ENCODE measurements at regions not wholly inside any gene's neighbourhood (a gene's known extent, or its start where the extent isn't known, plus 50 kb on each side); places are given as distances from the start of the nearest gene placed in this dataset.

GRCh38 chr7:81162771-81163525 is 244.1 kb upstream of the SEMA3C start:
- no peak overlapping the region for H3K4me3 ChIP-seq (ENCODE audit: low read length)
- DNase-seq (ENCODE audit: low read depth), result no peak
- TF ChIP-seq CTCF (conservative IDR thresholded peaks at IDR 0.05; ENCODE audit: low read length), result no peak

DNA sequence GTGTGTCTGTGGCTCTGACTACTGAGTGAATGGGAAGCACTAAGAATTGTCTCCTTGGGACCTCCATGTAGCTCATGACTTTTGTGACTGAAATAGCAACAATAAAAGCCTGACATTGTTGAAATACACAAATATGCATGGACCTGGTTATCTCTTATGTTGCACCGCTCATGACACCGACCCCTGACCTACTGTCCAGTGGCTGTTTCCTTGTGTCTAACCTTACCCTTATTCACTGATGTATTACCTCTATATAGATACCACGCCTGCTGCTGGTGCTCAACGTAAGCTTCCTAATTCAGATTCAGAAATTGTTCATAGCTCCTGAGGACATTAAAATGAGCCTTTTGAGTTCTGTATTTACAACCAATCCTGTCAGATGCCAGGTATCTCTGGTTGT is 243.4 kb upstream of the SEMA3C start:
- H3K4me3 ChIP-seq (ENCODE audit: low read length), result no peak overlapping the region
- TF ChIP-seq CTCF (conservative IDR thresholded peaks at IDR 0.05; ENCODE audit: low read length), result no peak
- DNase-seq (ENCODE audit: low read depth), result no peak

DNA sequence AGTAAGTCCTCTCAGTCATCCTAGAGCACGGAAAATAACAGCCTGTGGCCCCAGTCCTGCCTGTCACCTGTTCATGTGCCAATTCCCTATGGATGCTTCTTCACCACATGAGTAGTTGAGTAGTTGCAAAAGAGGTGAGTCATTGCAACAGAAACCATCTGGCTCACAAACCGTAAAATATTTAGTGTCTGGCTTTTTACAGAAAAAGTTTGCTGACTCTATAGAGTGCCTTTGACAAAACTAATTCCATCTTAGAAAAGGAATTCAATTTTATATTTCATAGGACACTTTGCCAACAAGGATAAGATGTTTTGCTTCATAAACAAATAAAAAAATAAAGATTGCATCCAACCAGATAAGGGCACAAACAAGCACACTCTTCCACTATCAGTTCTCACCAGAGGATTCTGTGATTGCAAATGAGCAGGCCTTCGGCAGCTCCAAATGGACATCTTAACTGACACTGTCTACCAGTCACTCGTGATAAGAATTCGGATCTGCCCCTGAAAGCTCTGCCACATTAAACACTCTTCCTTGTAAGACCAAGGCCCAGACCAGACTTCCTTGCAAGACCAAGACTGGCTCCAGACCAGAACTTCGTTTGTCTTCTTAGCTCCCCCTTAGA is 242.7 kb upstream of the SEMA3C start:
- DNase-seq (ENCODE audit: low read depth), result peak; percentile 96
- no peak overlapping the region for H3K4me3 ChIP-seq (ENCODE audit: low read length)
- no peak for TF ChIP-seq CTCF (conservative IDR thresholded peaks at IDR 0.05; ENCODE audit: low read length)

DNA sequence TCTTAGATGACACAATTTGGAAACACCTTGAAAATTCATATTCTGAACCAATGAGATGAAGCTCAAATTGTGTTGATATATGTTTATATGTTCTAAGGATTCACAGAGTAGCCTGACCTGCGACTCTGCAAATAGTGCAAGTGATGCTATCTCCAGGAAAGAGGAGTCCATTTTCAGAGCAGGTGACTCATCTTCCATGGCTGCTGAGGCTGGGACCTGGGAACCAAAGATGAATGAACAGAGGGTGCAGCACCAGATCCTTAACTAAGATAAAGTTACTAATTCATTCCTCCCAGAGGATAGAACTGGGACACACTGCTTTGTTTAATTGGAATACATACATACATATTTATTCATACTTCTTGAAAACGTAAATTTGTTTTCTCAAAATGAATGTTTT is 240.6 kb upstream of the SEMA3C start:
- TF ChIP-seq CTCF (conservative IDR thresholded peaks at IDR 0.05; ENCODE audit: low read length), result no peak
- no peak overlapping the region for H3K4me3 ChIP-seq (ENCODE audit: low read length)
- DNase-seq (ENCODE audit: low read depth), result no peak

DNA sequence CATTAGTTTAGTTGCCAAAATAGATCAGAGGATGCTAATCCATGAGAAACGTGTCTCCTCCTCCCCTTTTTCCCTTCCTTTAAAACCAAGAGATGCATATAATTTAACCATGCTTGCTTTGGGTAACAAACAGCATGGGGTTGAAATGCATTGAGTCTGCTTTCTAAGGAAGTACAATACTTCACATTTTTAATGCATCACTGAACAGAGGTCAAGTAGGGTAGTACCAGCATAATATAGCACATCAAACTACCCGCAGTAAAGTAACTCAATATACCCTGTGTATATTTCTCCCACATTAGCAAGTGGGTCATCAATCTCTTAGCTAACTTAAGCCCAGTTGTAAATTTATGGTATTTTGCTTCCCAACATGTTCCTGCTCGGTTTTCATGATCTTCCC is 239.3 kb upstream of the SEMA3C start:
- no peak for DNase-seq (ENCODE audit: low read depth)
- H3K4me3 ChIP-seq (ENCODE audit: low read length), result no peak overlapping the region
- TF ChIP-seq CTCF (conservative IDR thresholded peaks at IDR 0.05; ENCODE audit: low read length), result no peak

GRCh38 chr7:81155654-81156373 is 237.0 kb upstream of the SEMA3C start:
- no peak for DNase-seq (ENCODE audit: low read depth)
- TF ChIP-seq CTCF (conservative IDR thresholded peaks at IDR 0.05; ENCODE audit: low read length), result no peak
- H3K4me3 ChIP-seq (ENCODE audit: low read length), result no peak overlapping the region

All from AG10803 (cell line).